Embryonic facial prominence (tissue), 1 donor: ENCODE measurements at regions not wholly inside any gene's neighbourhood (a gene's known extent, or its start where the extent isn't known, plus 50 kb on each side); places are given as distances from the start of the nearest gene placed in this dataset.
"Not testable (repeated sequence)": the region's sequence is repeated elsewhere in the genome, so short reads cannot be mapped to it uniquely, and the experiment has no call there.

Experiments
- DNase-seq: peaks from one replicate; pipeline ENCODE4 v3.0.0-alpha.2; 2016; ENCODE audit errors: extremely low spot score

DNA sequence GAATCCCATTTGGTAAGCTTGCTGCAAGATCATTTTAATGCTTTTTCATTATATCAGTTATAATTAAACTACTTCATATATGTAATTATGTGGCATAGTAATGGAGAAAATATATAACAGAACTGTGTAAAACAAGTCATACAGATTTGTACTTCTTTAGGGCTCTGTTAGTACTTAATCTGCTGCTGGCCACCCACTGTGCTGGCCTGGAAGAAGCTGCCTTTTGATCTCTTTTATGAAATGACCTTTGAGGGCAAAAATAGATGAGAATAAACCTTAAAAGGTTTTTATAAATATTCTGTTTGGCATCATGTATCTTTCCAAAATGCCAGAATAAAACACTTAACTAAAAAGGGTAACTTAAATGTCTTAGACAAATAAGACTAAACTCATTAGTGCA, 262.9 kb downstream of the ZIC1 start:
- DNase-seq: no peak

DNA sequence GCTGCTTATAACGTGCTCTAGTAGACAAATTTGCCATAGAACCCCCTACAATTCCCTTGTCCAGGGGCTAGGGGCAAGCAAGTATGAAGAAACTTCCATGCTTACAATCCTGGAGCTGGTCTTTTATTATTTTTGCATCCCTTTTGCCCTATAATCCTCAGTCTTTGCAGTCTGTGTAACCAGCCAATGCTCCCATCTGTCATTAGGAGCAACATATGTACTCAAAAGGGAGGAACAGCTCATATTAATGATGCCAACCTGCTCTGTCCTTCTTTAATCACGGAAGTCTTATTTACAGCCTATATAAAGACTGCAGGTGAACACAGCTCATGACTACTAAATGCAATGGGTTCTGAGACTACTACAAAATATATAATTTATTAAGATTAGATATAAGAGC, 263.3 kb downstream of the ZIC1 start:
- DNase-seq: no peak

- DNase-seq: no peak
Measured at GRCh38 chr3:147675761-147676160, 266.6 kb downstream of the ZIC1 start.

DNA sequence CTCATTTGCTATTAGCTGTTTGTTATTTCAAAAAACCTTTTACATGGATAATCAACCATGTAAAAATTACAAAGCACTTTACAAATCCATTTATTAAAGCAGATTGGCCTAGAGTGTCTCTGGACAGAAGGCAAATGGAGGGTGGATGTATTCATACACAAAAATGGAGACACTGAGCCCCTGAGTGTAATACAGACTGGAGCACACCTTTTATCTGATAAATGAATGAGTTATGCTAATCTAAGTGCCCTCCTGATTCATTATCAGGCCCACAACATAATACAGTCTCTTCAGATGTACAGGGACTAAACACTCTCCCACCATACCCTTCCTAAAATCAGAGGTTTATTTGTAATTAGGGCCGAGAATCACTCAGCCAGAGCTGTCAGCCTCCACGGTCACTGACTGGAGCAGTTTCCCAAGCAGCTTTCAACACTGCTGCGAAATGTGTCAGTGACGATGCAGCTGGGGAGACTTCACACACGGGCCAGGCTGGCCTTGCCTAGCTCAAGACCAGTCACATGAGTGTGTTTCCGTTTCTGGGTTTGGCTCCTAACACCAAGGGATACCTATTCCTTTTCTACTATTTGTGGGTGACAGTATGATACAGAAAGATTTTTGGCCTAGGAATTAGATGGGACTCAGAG, 271.8 kb downstream of the ZIC1 start:
- no peak for DNase-seq

DNA sequence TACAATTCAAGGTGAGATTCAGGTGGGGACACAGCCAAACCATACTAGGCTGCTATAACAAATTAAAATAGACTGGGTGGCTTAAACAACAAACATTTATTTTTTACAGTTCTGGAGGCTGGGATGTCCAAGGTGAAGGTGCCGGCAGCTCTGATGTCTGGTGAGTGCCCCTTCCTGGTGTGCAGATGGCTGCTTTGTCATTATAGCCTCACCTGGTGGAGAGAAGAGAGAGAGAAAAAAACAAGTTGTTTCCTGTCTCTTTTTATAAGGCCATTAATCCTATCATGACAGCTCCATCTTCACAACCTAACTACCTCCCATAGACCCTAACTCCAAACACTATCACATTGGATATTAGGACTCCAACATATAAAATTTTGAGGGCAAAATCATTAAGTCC, 279.7 kb downstream of the ZIC1 start:
- no peak for DNase-seq

GRCh38 chr3:147699175-147699838, 290.1 kb downstream of the ZIC1 start:
- DNase-seq: no peak

GRCh38 chr3:147701195-147701594, 292.0 kb downstream of the ZIC1 start:
- no peak for DNase-seq

GRCh38 chr3:147702509-147702908, 293.3 kb downstream of the ZIC1 start:
- DNase-seq: no peak

- DNase-seq: no peak
Measured at GRCh38 chr3:147705651-147706051, 296.5 kb downstream of the ZIC1 start.

DNA sequence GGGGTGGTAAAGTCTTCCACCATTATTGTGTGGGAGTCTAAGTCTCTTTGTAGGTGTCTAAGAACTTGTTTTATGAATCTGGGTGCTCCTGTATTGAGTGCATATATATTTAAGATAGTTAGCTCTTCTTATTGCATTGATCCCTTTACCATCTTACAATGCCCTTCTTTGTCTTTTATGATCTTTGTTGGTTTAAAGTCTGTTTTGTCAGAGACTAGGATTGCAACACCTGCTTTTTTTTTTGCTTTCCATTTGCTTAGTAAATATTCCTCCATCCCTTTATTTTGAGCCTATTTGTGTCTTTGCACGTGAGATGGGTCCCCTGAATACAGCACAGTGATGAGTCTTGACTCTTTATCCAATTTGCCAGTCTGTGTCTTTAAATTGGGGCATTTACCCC, 301.6 kb downstream of the ZIC1 start:
- DNase-seq: not testable (repeated sequence)

GRCh38 chr3:147712357-147712756, 303.2 kb downstream of the ZIC1 start:
- no peak for DNase-seq

DNA sequence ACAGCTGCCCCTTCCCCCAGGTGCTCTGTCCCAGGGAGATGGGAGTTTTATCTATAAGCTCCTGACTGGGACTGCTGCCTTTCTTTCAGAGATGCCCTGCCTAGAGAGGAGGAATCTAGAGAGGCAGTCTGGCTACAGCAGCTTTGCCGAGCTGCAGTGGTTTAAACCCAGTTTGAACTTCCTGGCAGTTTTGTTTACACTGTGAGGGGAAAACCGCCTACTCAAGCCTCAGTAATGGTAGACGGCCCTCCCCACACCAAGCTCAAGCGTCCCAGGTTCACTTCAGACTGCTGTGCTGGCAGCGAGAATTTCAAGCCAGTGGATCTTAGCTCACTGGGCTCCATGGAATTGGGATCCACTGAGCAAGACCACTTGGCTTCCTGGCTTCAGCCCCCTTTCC, 303.6 kb downstream of the ZIC1 start:
- not testable (repeated sequence) for DNase-seq

- DNase-seq: no peak
Measured at GRCh38 chr3:147713234-147714133, 304.3 kb downstream of the ZIC1 start.

GRCh38 chr3:147729641-147730040, 320.5 kb downstream of the ZIC1 start:
- DNase-seq: no peak

DNA sequence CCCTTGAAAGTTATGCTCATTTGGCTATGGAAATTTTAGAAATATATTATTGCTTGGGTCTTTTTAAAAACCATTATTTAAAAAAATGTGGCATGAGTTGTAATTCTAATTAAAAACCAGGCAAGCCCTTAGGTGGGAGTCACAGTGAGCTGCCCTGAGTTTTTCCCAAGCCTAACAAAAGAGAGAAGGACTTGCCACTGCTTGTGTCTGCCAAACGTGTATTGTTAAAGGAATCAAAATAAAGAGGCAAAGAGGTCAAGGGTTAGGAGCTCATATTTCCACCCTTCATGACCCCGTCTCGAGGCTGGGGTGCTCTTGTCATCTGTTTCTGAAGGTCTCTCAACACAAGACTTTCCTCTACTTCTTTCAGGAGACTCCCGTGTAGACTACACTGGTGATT, 321.1 kb downstream of the ZIC1 start:
- no peak for DNase-seq

DNA sequence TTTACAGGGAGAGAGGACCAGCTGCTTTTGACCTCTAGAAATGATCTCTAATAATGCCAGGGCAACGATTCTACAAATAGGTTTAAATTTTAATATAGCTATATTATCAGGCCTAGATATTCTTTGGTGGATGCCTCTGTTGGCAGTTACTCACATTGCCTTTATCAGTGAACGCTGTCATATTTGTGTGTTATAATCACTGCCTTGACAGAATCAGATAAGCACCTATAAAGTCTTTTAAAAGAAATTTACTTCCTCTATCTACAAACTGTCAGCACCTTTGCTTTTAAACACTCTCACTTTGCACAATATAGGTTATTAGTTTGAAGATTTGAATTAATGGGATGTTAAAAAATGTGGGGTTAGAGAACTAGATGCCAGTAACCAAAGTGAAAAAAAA, 324.1 kb downstream of the ZIC1 start:
- no peak for DNase-seq

- DNase-seq: no peak
Measured at GRCh38 chr3:147735616-147736015, 326.5 kb downstream of the ZIC1 start.

DNA sequence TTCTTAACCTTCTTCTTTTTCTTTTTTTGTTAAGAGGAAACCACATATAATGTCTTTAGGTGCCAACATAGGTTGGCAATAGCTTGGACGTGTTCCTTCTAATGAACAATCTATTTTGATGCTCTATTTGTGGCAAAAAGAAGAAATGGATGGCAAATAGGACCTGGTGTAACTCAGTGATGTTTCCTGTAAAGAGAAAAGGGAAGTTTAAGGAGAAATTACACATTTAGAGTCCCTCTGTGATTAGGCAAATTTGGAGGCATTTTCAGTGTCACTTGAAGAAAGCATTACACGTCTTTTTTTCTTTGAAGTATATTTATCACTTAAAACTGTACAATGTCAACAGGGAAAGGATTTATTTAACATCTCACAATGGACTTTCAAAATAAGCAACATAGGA, 327.1 kb downstream of the ZIC1 start:
- DNase-seq: no peak

DNA sequence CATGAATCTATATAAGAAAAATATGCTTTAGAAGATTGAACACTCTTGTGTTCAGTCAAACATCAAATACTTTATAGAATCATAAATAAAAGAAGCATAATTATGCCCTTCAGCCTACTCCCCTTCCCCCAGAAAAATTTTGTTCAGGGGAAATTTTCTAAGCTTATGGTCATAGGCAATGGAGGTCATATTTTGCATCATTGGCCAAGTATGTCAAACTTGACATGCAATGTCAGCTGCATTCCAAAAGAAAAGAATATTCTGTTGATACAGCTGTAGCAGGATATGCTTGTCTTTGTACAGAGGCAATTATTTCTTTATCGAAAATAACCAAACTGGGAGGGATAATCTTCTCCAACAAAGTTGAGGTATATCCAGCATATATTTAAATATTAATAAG, 328.2 kb downstream of the ZIC1 start:
- no peak for DNase-seq

DNA sequence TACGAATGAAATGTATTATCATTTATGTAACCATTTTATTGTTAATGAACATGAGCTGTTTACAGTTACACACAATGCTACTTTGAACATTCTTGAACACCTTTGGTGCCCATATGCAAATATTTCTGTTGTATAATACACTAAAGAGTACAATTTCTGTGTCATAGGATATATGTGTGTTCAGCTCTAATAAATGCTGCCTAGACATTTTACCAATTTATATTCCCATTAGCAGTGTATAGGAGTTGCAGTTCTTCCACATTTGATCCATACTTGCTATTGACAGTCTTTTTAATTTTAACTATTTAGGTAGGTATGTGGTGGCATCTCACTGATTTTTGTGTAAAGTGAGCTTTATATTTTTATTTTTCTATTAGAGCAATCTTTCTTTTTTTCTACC, 331.8 kb downstream of the ZIC1 start:
- no peak for DNase-seq

GRCh38 chr3:147744967-147745366, 335.8 kb downstream of the ZIC1 start:
- no peak for DNase-seq

- no peak for DNase-seq
Measured at GRCh38 chr3:147755310-147755709, 346.1 kb downstream of the ZIC1 start.

DNA sequence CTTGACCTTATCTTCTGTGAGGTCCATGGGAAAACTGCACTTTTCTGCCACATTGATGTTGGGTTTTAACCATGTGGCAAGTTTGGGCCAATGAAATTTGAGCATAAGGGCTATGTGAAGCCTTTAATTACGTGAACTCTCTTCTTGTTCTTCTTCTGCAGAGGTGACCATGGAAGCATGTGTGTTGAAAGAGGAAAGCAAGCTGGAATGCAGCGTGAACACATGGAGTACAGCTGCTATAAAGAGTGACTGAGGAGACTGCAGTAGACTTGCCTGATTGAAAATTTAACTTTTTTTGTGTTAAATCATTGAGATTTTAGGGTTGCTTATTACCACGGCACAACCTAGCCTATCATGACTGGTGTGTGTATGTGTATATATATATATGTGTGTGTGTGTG, 347.3 kb downstream of the ZIC1 start:
- no peak for DNase-seq
